ENCODE measurements at regions not wholly inside any gene's neighbourhood (a gene's known extent, or its start where the extent isn't known, plus 50 kb on each side); places are given as distances from the start of the nearest gene placed in this dataset.

GRCh38 chr2:129636692-129637091, 342.8 kb upstream of the RAB6C start:
- TF ChIP-seq POLR2A (IDR thresholded peaks at IDR 0.05) = no peak
- TF ChIP-seq CTCF (IDR thresholded peaks at IDR 0.05) = no peak

Measured in testis (tissue), 2 donors.